ENCODE measurements at regions not wholly inside any gene's neighbourhood (a gene's known extent, or its start where the extent isn't known, plus 50 kb on each side); places are given as distances from the start of the nearest gene placed in this dataset.

DNA sequence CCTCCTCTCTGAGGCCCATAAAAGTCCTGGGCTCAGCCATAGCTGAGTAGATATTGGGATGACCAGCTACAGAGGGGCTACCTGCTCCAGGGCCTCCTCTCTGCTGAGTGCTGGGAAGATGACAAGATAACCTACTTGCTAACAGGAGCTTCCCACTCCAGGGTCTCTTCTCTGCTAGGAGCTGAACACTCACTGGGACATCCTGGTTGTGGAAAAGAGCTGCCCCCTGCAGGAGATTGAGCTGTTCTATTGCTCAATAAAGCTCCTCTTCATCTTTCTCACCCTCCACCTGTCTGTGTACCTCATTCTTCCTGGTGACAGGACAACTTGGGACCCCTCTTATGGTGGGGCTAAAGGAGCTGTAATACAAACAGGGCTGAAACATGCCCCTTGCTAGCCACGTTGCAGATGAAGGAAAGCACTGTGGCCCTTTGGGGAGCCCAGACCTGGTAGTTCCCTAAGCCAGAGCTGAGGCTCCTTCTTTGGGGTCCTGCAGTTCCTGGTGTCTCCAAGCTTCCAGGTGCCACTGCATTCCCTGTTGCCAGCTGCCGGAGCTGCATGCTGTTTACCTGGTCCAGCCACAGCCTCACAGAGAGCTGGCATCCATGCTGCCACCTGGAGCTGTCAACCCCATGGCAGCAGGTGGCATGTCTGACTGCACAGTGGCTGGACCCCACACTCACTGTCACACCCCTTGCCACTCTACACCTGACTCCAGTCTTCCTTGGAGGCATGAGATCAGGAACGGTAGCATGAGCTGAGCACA is 598.5 kb upstream of the LMO3 start:
- no peaks in the 10 kb centered on the region for H3K9me3 ChIP-seq (ENCODE audit: low read length)
- no peak overlapping the region for H3K27ac ChIP-seq (ENCODE audit: low read depth, low read length, poor library complexity, severe bottlenecking)
- no peaks in the 10 kb centered on the region for H3K79me2 ChIP-seq (ENCODE audit: insufficient read depth, low read depth, low read length)
- ChIA-PET CTCF (ENCODE audit: unreplicated experiment) (no interaction called here), POLR2A (no interaction called here)
- TF ChIP-seq EZH2phosphoT487 (IDR thresholded peaks at IDR 0.05; ENCODE audit: borderline replicate concordance, low read depth, low read length), result no peak
- TF ChIP-seq, protein P1, sequence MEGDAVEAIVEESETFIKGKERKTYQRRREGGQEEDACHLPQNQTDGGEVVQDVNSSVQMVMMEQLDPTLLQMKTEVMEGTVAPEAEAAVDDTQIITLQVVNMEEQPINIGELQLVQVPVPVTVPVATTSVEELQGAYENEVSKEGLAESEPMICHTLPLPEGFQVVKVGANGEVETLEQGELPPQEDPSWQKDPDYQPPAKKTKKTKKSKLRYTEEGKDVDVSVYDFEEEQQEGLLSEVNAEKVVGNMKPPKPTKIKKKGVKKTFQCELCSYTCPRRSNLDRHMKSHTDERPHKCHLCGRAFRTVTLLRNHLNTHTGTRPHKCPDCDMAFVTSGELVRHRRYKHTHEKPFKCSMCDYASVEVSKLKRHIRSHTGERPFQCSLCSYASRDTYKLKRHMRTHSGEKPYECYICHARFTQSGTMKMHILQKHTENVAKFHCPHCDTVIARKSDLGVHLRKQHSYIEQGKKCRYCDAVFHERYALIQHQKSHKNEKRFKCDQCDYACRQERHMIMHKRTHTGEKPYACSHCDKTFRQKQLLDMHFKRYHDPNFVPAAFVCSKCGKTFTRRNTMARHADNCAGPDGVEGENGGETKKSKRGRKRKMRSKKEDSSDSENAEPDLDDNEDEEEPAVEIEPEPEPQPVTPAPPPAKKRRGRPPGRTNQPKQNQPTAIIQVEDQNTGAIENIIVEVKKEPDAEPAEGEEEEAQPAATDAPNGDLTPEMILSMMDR (conservative IDR thresholded peaks at IDR 0.05; ENCODE audit: low read length), result no peak
- no TSS peak for BruUV-seq (replicated peaks)
- H2AFZ ChIP-seq (ENCODE audit: low read length), result no peak overlapping the region
- no peaks in the 10 kb centered on the region for H4K20me1 ChIP-seq (ENCODE audit: insufficient read depth, low read length)
- no peak overlapping the region for H3K4me2 ChIP-seq (ENCODE audit: low read length)
- intact Hi-C loops (cut with micrococcal nuclease; ENCODE audit: unreplicated experiment), result no loop called here
- no peaks in the 10 kb centered on the region for H3K4me1 ChIP-seq (ENCODE audit: insufficient read depth, low read length, poor library complexity, severe bottlenecking)
- H3K9me2 ChIP-seq (ENCODE audit: insufficient read depth, low read length), result no peaks in the 10 kb centered on the region
- DNase-seq (ENCODE audit: low spot score), result no peak
- H3K36me3 ChIP-seq (ENCODE audit: insufficient read depth, low read length), result no peaks in the 10 kb centered on the region
- H3K4me3 ChIP-seq (ENCODE audit: low read depth, low read length, poor library complexity, severe bottlenecking), result no peak overlapping the region

DNA sequence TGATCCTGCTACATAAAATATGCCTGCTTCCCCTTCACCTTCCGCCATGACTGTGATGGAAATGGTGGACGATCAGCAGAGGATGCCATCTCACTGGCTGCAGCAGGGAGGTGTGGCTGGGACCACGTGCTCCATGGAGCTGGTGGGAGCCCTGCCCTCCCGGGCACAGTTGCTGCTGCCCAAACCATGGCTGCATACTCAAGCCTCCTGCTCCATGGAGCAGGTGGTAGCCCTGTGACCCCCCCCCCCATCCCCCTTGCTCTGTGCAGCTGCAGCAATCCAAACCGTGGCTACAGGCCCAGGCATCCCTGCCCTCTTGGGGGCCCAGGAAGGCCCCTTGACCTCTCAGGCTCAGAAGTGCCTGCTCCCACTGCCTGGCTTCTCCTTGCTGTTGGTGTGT is 597.5 kb upstream of the LMO3 start:
- no peak overlapping the region for H3K4me3 ChIP-seq (ENCODE audit: low read depth, low read length, poor library complexity, severe bottlenecking)
- H3K36me3 ChIP-seq (ENCODE audit: insufficient read depth, low read length), result no peaks in the 10 kb centered on the region
- DNase-seq (ENCODE audit: low spot score), result no peak
- H3K4me2 ChIP-seq (ENCODE audit: low read length), result no peak overlapping the region
- ChIA-PET CTCF (ENCODE audit: unreplicated experiment) (no interaction called here), POLR2A (no interaction called here)
- no TSS peak for BruUV-seq (replicated peaks)
- no peaks in the 10 kb centered on the region for H4K20me1 ChIP-seq (ENCODE audit: insufficient read depth, low read length)
- H3K4me1 ChIP-seq (ENCODE audit: insufficient read depth, low read length, poor library complexity, severe bottlenecking), result no peaks in the 10 kb centered on the region
- intact Hi-C loops (cut with micrococcal nuclease; ENCODE audit: unreplicated experiment), result no loop called here
- no peak overlapping the region for H2AFZ ChIP-seq (ENCODE audit: low read length)
- no peak overlapping the region for H3K27ac ChIP-seq (ENCODE audit: low read depth, low read length, poor library complexity, severe bottlenecking)
- H3K9me2 ChIP-seq (ENCODE audit: insufficient read depth, low read length), result no peaks in the 10 kb centered on the region
- no peaks in the 10 kb centered on the region for H3K79me2 ChIP-seq (ENCODE audit: insufficient read depth, low read depth, low read length)
- H3K9me3 ChIP-seq (ENCODE audit: low read length), result no peaks in the 10 kb centered on the region
- no peak for TF ChIP-seq EZH2phosphoT487 (IDR thresholded peaks at IDR 0.05; ENCODE audit: borderline replicate concordance, low read depth, low read length)
- TF ChIP-seq, protein P1 (conservative IDR thresholded peaks at IDR 0.05; ENCODE audit: low read length), result no peak

DNA sequence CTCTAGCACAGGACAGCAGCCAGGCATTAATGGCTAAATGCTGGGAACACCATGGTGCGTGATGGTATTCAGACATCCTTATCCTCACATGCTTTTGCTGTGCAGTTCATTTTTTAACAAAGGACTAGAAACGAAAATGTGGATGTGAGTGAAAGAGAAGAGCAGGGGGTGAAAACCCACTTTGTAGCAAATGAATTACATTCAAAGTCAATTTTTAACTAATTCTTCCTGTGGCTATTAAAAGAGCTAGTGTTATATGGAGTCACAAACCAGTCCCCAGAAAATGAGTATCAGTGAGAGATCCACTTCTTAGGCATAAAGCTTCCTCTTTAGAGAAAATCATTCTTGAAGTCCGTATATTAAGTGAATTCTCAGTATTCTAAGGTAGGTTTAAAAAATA is 592.0 kb upstream of the LMO3 start:
- no TSS peak for BruUV-seq (replicated peaks)
- no peak for DNase-seq (ENCODE audit: low spot score)
- no peaks in the 10 kb centered on the region for H3K9me3 ChIP-seq (ENCODE audit: low read length)
- no peak overlapping the region for H2AFZ ChIP-seq (ENCODE audit: low read length)
- no peak overlapping the region for H3K4me2 ChIP-seq (ENCODE audit: low read length)
- POLR2A ChIA-PET, result no interaction called here
- intact Hi-C loops (cut with micrococcal nuclease; ENCODE audit: unreplicated experiment), result no loop called here
- TF ChIP-seq, protein P1 (conservative IDR thresholded peaks at IDR 0.05; ENCODE audit: low read length), result no peak
- no peak for TF ChIP-seq EZH2phosphoT487 (IDR thresholded peaks at IDR 0.05; ENCODE audit: borderline replicate concordance, low read depth, low read length)
- no peak overlapping the region for H3K4me3 ChIP-seq (ENCODE audit: low read depth, low read length, poor library complexity, severe bottlenecking)
- H4K20me1 ChIP-seq (ENCODE audit: insufficient read depth, low read length), result no peaks in the 10 kb centered on the region
- H3K79me2 ChIP-seq (ENCODE audit: insufficient read depth, low read depth, low read length), result no peaks in the 10 kb centered on the region
- H3K27ac ChIP-seq (ENCODE audit: low read depth, low read length, poor library complexity, severe bottlenecking), result no peak overlapping the region
- H3K36me3 ChIP-seq (ENCODE audit: insufficient read depth, low read length), result no peaks in the 10 kb centered on the region
- CTCF ChIA-PET (ENCODE audit: unreplicated experiment), result no interaction called here
- no peaks in the 10 kb centered on the region for H3K4me1 ChIP-seq (ENCODE audit: insufficient read depth, low read length, poor library complexity, severe bottlenecking)
- no peaks in the 10 kb centered on the region for H3K9me2 ChIP-seq (ENCODE audit: insufficient read depth, low read length)
